DND-41 (cell line): ENCODE measurements at regions not wholly inside any gene's neighbourhood (a gene's known extent, or its start where the extent isn't known, plus 50 kb on each side); places are given as distances from the start of the nearest gene placed in this dataset.
"Not testable (repeated sequence)": the region's sequence is repeated elsewhere in the genome, so short reads cannot be mapped to it uniquely, and the experiment has no call there.

Experiments used
- ATAC-seq: fragments of 200-7000 bp; cut with Tn5 transposase; 3 replicates; pipeline ENCODE4 v1.9.1; 2021; ENCODE audit warnings: low read depth; ENCODE audit not compliant: insufficient read depth
- DNase-seq: peaks from one replicate; pipeline ENCODE4 v3.0.0-alpha.2; 2020
- H2AFZ ChIP-seq: 2 replicates; pipeline ENCODE4 v1.6.0; 2012; ENCODE audit warnings: low read depth, low read length
- H3K27ac ChIP-seq: 2 replicates; pipeline ENCODE4 v1.5.1; 2012; ENCODE audit warnings: low read length, inconsistent platforms
- H3K27me3 ChIP-seq: fragments of 200-600 bp; sonication (generic); 2 replicates; pipeline ENCODE4 v1.6.0; 2012; ENCODE audit warnings: low read length, mild to moderate bottlenecking, inconsistent platforms; ENCODE audit not compliant: insufficient read depth, poor library complexity
- H3K36me3 ChIP-seq: 2 replicates; pipeline ENCODE4 v1.5.1; 2012; ENCODE audit warnings: low read length, inconsistent platforms; ENCODE audit not compliant: insufficient read depth
- H3K4me1 ChIP-seq: 2 replicates; pipeline ENCODE4 v1.5.1; 2012; ENCODE audit warnings: mild to moderate bottlenecking, low read length; ENCODE audit not compliant: insufficient read depth
- H3K4me2 ChIP-seq: 2 replicates; pipeline ENCODE4 v1.6.0; 2012; ENCODE audit warnings: mild to moderate bottlenecking, moderate library complexity, low read length, inconsistent platforms; ENCODE audit not compliant: insufficient read depth
- H3K4me3 ChIP-seq, 2 experiments: fragments of 200-600 bp in 1 of 2; shearing (Covaris generic) in 1 of 2; 2 replicates each; pipeline ENCODE4 v1.5.1; 2012 to 2016; ENCODE audit warnings: inconsistent platforms in 2 of 2, low read length in 2 of 2, mild to moderate bottlenecking in 2 of 2, low read depth in 1 of 2, moderate library complexity in 1 of 2
- H3K79me2 ChIP-seq: 2 replicates; pipeline ENCODE4 v1.6.0; 2012; ENCODE audit warnings: low read length, inconsistent platforms; ENCODE audit not compliant: insufficient read depth
- H3K9ac ChIP-seq: 2 replicates; pipeline ENCODE4 v1.6.0; 2012; ENCODE audit warnings: low read depth, mild to moderate bottlenecking, inconsistent platforms, low read length, moderate library complexity
- H3K9me3 ChIP-seq: 2 replicates; pipeline ENCODE4 v1.5.1; 2012; ENCODE audit warnings: low read length, moderate library complexity, mild to moderate bottlenecking, inconsistent platforms; ENCODE audit not compliant: insufficient read depth, severe bottlenecking
- H4K20me1 ChIP-seq: 2 replicates; pipeline ENCODE4 v1.6.0; 2012; ENCODE audit warnings: low read length; ENCODE audit not compliant: insufficient read depth
- CTCF ChIP-seq: IDR thresholded peaks from 2 replicates; pipeline ENCODE4 v1.5.1; 2012; ENCODE audit warnings: borderline replicate concordance, low read length, moderate library complexity, mild to moderate bottlenecking; ENCODE audit not compliant: poor library complexity, severe bottlenecking; ENCODE audit errors: extremely low read depth
- EZH2 ChIP-seq: IDR thresholded peaks from 3 replicates; pipeline ENCODE4 v1.6.1; 2012; ENCODE audit warnings: borderline replicate concordance, low read depth, mild to moderate bottlenecking, moderate library complexity, low read length, inconsistent platforms; ENCODE audit not compliant: severe bottlenecking

- Histone ChIP-seq H3K27me3 (no peaks in the 10 kb centered on the region), H3K4me1 (peaks cover 6% of the 10 kb centered on the region; the same call in 1 of the 2 replicates), H3K79me2 (no peaks in the 10 kb centered on the region), H3K27ac (no peak overlapping the region), H3K4me3 (no peak overlapping the region), H3K9ac (no peak overlapping the region), H3K9me3 (no peaks in the 10 kb centered on the region), H3K4me2 (no peak overlapping the region), H2AFZ (no peak overlapping the region), H3K36me3 (no peaks in the 10 kb centered on the region), H4K20me1 (no peaks in the 10 kb centered on the region)
- no peak for DNase-seq
- ATAC-seq = no peak
- no peak for TF ChIP-seq CTCF
- no peak for TF ChIP-seq EZH2
Observed at GRCh38 chr17:71104225-71104624, 934.9 kb downstream of the KCNJ2 start.

- not testable (repeated sequence) for H3K4me3 ChIP-seq, H3K9me3 ChIP-seq, H3K4me1 ChIP-seq, H4K20me1 ChIP-seq, H2AFZ ChIP-seq, H3K27me3 ChIP-seq, H3K36me3 ChIP-seq, H3K27ac ChIP-seq, H3K4me2 ChIP-seq, ATAC-seq, H3K9ac ChIP-seq, DNase-seq, H3K79me2 ChIP-seq
Observed at GRCh38 chr17:71106056-71106455, 936.7 kb downstream of the KCNJ2 start.

- Histone ChIP-seq H2AFZ (no peak overlapping the region), H3K4me2 (no peak overlapping the region), H4K20me1 (no peaks in the 10 kb centered on the region), H3K27me3 (no peaks in the 10 kb centered on the region), H3K9ac (no peak overlapping the region), H3K4me3 (no peak overlapping the region), H3K27ac (no peak overlapping the region), H3K79me2 (no peaks in the 10 kb centered on the region), H3K36me3 (no peaks in the 10 kb centered on the region), H3K4me1 (no peaks in the 10 kb centered on the region), H3K9me3 (no peaks in the 10 kb centered on the region)
- TF ChIP-seq CTCF (no peak), EZH2 (no peak)
- ATAC-seq (no peak), DNase-seq (no peak)
Observed at GRCh38 chr17:71107136-71107535, 937.8 kb downstream of the KCNJ2 start.

- Histone ChIP-seq H4K20me1 (no peaks in the 10 kb centered on the region), H3K4me3 (no peak overlapping the region), H3K9ac (no peak overlapping the region), H3K4me1 (no peaks in the 10 kb centered on the region), H3K79me2 (no peaks in the 10 kb centered on the region), H2AFZ (no peak overlapping the region), H3K9me3 (no peaks in the 10 kb centered on the region), H3K27ac (no peak overlapping the region), H3K27me3 (no peaks in the 10 kb centered on the region), H3K4me2 (no peak overlapping the region), H3K36me3 (no peaks in the 10 kb centered on the region)
- no peak for ATAC-seq
- no peak for DNase-seq
- TF ChIP-seq EZH2 (no peak), CTCF (no peak)
Observed at GRCh38 chr17:71109697-71110096, 940.4 kb downstream of the KCNJ2 start.
